IMR-90 (cell line): ENCODE measurements at regions not wholly inside any gene's neighbourhood (a gene's known extent, or its start where the extent isn't known, plus 50 kb on each side); places are given as distances from the start of the nearest gene placed in this dataset.

Source experiments
- BHLHE40 ChIP-seq: fragments of 150-350 bp; IDR thresholded peaks from 2 replicates; pipeline ENCODE4 v1.6.1; 2016; ENCODE audit warnings: mild to moderate bottlenecking, low read depth, low read length
- CEBPB ChIP-seq: IDR thresholded peaks from 2 replicates; pipeline ENCODE4 v1.6.1; 2012; ENCODE audit warnings: low read depth, low read length, improper control_type of control experiment
- FOS ChIP-seq: fragments of 150-350 bp; IDR thresholded peaks from 2 replicates; pipeline ENCODE4 v1.6.1; 2016; ENCODE audit warnings: low read depth, low read length
- MAFK ChIP-seq: IDR thresholded peaks from 2 replicates; pipeline ENCODE4 v1.6.1; 2012; ENCODE audit warnings: low read depth, low read length, improper control_type of control experiment
- MAZ ChIP-seq: IDR thresholded peaks from 2 replicates; pipeline ENCODE4 v1.6.1; 2012; ENCODE audit warnings: low read depth, mild to moderate bottlenecking, low read length, improper control_type of control experiment, moderate library complexity, borderline replicate concordance
- MXI1 ChIP-seq: IDR thresholded peaks from 2 replicates; pipeline ENCODE4 v1.6.1; 2012; ENCODE audit warnings: low read depth, mild to moderate bottlenecking, low read length, moderate library complexity, borderline replicate concordance
- POLR2A ChIP-seq: IDR thresholded peaks from 2 replicates; pipeline ENCODE4 v1.6.1; 2012; ENCODE audit warnings: mild to moderate bottlenecking, low read depth, low read length
- RAD21 ChIP-seq: IDR thresholded peaks from 2 replicates; pipeline ENCODE4 v1.6.1; 2012; ENCODE audit warnings: low read length, improper control_type of control experiment
- RCOR1 ChIP-seq: IDR thresholded peaks from 2 replicates; pipeline ENCODE4 v1.6.1; 2012; ENCODE audit warnings: mild to moderate bottlenecking, low read length, improper control_type of control experiment; ENCODE audit not compliant: insufficient replicate concordance
- TF ChIP-seq, protein P1 (sequence below): fragments of 150-350 bp; IDR thresholded peaks from 2 replicates; pipeline ENCODE4 v1.6.1; 2017; ENCODE audit warnings: mild to moderate bottlenecking, antibody characterized with exemption, low read length, low read depth
- TF ChIP-seq, protein P2 (sequence below): conservative IDR thresholded peaks from 2 replicates; pipeline ENCODE4 v1.5.1; 2012; ENCODE audit warnings: mild to moderate bottlenecking, low read depth, low read length, improper control_type of control experiment
- TF ChIP-seq, protein P3 (sequence below): fragments of 150-350 bp; IDR thresholded peaks from 2 replicates; pipeline ENCODE4 v1.6.1; 2016; ENCODE audit warnings: low read depth, mild to moderate bottlenecking, low read length, moderate library complexity, borderline replicate concordance

GRCh38 chr3:96083610-96084009, 730.8 kb upstream of the EPHA6 start:
- TF ChIP-seq, protein P1, sequence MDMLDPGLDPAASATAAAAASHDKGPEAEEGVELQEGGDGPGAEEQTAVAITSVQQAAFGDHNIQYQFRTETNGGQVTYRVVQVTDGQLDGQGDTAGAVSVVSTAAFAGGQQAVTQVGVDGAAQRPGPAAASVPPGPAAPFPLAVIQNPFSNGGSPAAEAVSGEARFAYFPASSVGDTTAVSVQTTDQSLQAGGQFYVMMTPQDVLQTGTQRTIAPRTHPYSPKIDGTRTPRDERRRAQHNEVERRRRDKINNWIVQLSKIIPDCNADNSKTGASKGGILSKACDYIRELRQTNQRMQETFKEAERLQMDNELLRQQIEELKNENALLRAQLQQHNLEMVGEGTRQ, result no peak
- TF ChIP-seq CEBPB, result no peak
- no peak for TF ChIP-seq POLR2A
- TF ChIP-seq BHLHE40, result no peak
- no peak for TF ChIP-seq RAD21
- TF ChIP-seq, protein P2, sequence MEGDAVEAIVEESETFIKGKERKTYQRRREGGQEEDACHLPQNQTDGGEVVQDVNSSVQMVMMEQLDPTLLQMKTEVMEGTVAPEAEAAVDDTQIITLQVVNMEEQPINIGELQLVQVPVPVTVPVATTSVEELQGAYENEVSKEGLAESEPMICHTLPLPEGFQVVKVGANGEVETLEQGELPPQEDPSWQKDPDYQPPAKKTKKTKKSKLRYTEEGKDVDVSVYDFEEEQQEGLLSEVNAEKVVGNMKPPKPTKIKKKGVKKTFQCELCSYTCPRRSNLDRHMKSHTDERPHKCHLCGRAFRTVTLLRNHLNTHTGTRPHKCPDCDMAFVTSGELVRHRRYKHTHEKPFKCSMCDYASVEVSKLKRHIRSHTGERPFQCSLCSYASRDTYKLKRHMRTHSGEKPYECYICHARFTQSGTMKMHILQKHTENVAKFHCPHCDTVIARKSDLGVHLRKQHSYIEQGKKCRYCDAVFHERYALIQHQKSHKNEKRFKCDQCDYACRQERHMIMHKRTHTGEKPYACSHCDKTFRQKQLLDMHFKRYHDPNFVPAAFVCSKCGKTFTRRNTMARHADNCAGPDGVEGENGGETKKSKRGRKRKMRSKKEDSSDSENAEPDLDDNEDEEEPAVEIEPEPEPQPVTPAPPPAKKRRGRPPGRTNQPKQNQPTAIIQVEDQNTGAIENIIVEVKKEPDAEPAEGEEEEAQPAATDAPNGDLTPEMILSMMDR, result no peak
- TF ChIP-seq MAZ, result no peak
- TF ChIP-seq FOS, result no peak
- TF ChIP-seq, protein P3, sequence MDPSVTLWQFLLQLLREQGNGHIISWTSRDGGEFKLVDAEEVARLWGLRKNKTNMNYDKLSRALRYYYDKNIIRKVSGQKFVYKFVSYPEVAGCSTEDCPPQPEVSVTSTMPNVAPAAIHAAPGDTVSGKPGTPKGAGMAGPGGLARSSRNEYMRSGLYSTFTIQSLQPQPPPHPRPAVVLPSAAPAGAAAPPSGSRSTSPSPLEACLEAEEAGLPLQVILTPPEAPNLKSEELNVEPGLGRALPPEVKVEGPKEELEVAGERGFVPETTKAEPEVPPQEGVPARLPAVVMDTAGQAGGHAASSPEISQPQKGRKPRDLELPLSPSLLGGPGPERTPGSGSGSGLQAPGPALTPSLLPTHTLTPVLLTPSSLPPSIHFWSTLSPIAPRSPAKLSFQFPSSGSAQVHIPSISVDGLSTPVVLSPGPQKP, result no peak
- no peak for TF ChIP-seq MXI1
- TF ChIP-seq RCOR1, result no peak
- TF ChIP-seq MAFK, result no peak
